Mucosa of stomach (tissue), 1 donor: ENCODE measurements at regions not wholly inside any gene's neighbourhood (a gene's known extent, or its start where the extent isn't known, plus 50 kb on each side); places are given as distances from the start of the nearest gene placed in this dataset.
"Not testable (repeated sequence)": the region's sequence is repeated elsewhere in the genome, so short reads cannot be mapped to it uniquely, and the experiment has no call there.

Experiments
- H3K27me3 ChIP-seq: one replicate; pipeline ENCODE4 v1.7.0; 2013; ENCODE audit warnings: mild to moderate bottlenecking, low read length; ENCODE audit not compliant: control insufficient read depth, insufficient read depth
- H3K36me3 ChIP-seq: one replicate; pipeline ENCODE4 v1.7.0; 2013; ENCODE audit warnings: low read length; ENCODE audit not compliant: control insufficient read depth, insufficient read depth
- H3K4me1 ChIP-seq: one replicate; pipeline ENCODE4 v1.7.0; 2013; ENCODE audit warnings: mild to moderate bottlenecking, low read length; ENCODE audit not compliant: control insufficient read depth, insufficient read depth
- H3K4me3 ChIP-seq: one replicate; pipeline ENCODE4 v1.7.0; 2013; ENCODE audit warnings: low read length
- H3K9ac ChIP-seq: one replicate; pipeline ENCODE4 v1.7.0; 2013; ENCODE audit warnings: mild to moderate bottlenecking, low read length, moderate library complexity
- H3K9me3 ChIP-seq: one replicate; pipeline ENCODE4 v1.7.0; 2013; ENCODE audit warnings: mild to moderate bottlenecking, low read length, moderate library complexity; ENCODE audit not compliant: control insufficient read depth
- donor health status: Pancreatic carcinoma.

DNA sequence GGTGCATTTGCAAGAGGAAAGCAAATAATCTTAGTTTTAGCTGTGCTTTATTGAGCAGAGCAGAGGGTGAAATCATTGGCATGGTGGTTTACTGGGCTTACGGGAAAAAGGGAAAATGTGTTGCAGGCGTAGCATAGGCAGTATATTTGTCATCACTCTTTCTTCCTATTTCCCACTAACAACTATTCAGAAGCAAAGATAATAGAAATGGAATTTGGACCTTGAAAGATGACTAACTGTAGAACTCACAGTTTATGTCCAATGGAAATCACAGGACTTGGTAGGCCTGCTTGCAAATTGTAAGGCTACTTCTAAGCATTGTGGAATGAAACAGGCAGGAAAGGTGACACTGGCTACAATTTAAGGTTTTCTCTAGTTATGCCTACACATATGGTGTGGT is 611.9 kb upstream of the MAN1A1 start:
- Histone ChIP-seq H3K36me3 (no peaks in the 10 kb centered on the region), H3K9me3 (no peaks in the 10 kb centered on the region), H3K4me1 (no peaks in the 10 kb centered on the region), H3K27me3 (no peaks in the 10 kb centered on the region), H3K4me3 (no peak overlapping the region), H3K9ac (no peak overlapping the region)

DNA sequence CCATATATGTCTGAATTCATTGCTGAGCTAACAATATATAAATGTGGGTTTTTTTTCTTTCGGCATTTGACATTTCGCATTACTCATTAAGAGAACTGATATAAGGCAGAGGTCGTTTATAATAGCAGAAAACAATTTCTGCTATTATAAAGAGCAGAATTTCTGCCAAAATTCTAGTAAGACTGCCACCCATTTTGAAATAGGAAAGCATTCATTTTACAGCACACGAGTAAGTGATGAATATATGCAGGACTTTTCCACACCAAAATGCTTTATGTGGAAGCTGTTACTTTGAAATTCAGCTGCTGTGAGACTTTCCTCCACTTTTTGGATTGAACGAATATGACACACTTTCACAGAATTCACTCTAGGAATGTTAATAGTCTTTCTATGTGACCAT is 610.9 kb upstream of the MAN1A1 start:
- Histone ChIP-seq H3K27me3 (no peaks in the 10 kb centered on the region), H3K4me1 (no peaks in the 10 kb centered on the region), H3K36me3 (no peaks in the 10 kb centered on the region), H3K9ac (no peak overlapping the region), H3K9me3 (no peaks in the 10 kb centered on the region), H3K4me3 (no peak overlapping the region)

DNA sequence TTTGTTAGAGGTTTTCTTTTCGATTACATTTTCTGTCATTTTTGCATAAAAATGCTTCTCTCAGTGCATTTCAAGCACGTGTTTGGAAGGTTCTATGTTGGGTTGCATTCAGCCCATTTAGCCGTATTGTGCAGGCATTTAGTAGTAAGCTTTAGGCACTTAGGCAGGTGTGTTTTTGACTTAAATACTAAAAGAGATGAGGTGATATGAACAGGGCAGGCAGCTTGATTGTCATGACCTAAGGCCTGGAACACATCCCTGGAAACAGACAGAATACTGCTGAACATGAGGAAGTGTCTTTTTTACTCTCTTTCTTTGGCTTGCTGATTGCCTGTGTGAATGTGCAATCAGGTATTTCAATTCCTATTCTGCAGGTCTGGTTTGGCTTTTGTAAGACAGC is 610.5 kb upstream of the MAN1A1 start:
- H3K4me1 ChIP-seq: no peaks in the 10 kb centered on the region
- H3K4me3 ChIP-seq: no peak overlapping the region
- H3K27me3 ChIP-seq: no peaks in the 10 kb centered on the region
- H3K9me3 ChIP-seq: no peaks in the 10 kb centered on the region
- H3K9ac ChIP-seq: no peak overlapping the region
- no peaks in the 10 kb centered on the region for H3K36me3 ChIP-seq

DNA sequence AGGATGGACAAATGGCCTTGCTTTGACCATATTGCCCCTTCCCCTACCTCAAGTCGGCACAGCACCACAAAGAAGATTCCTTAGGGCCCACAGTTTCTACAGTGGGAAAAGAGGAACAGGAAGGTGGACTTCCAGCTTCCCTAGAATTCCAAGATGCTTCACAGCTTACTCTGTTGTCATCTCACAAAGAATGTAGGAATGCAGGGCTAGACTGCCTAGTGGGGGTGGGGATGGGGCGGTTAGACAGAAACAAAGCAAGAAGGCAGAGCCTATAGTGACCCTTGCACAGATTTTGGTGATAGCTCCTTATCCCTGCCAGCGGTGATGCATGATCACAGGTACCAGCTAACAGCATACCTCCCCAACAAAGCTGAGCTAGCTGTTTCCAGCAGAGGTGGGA is 607.6 kb upstream of the MAN1A1 start:
- no peak overlapping the region for H3K4me3 ChIP-seq
- no peaks in the 10 kb centered on the region for H3K36me3 ChIP-seq
- H3K27me3 ChIP-seq: no peaks in the 10 kb centered on the region
- H3K9ac ChIP-seq: no peak overlapping the region
- no peaks in the 10 kb centered on the region for H3K9me3 ChIP-seq
- no peaks in the 10 kb centered on the region for H3K4me1 ChIP-seq

DNA sequence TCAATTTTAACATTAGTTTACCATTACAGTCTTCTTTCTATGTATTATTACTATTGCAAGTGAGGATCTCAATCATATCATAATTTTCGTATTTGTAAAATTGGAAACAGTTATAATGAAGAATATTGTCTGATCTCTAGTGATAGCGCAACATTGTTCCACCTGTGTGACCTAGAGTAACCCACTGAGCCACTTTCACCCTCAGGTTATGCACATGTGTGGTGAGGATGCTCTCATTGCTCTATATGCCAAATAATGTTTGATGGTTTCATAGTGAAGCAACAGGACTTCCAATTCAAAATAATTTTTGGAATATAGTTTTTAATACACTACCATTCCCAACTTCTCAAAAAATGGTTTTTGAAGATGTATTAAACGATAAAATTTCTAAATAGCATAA is 603.1 kb upstream of the MAN1A1 start:
- no peaks in the 10 kb centered on the region for H3K4me1 ChIP-seq
- no peak overlapping the region for H3K4me3 ChIP-seq
- no peaks in the 10 kb centered on the region for H3K9me3 ChIP-seq
- no peak overlapping the region for H3K9ac ChIP-seq
- H3K36me3 ChIP-seq: no peaks in the 10 kb centered on the region
- no peaks in the 10 kb centered on the region for H3K27me3 ChIP-seq

DNA sequence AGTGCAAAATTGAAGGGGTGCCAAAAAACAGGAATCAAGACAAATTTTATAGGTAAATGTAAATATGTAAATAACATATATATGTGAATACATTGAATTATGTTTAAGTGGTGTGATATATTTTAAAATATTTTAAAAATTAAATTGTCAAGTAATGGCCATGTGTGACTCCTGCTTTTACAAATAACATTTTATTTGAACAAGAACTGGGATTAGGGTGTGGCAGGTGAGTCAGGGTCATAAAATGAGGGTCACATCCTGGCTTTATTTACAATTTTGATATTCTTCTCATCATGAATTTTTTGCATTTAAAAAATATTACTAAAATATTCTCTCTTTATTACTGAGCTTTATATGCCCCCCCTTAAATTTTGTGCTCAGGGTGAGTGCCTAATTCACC is 601.1 kb upstream of the MAN1A1 start:
- Histone ChIP-seq H3K9ac (no peak overlapping the region), H3K4me1 (no peaks in the 10 kb centered on the region), H3K4me3 (no peak overlapping the region), H3K9me3 (no peaks in the 10 kb centered on the region), H3K27me3 (no peaks in the 10 kb centered on the region), H3K36me3 (no peaks in the 10 kb centered on the region)

DNA sequence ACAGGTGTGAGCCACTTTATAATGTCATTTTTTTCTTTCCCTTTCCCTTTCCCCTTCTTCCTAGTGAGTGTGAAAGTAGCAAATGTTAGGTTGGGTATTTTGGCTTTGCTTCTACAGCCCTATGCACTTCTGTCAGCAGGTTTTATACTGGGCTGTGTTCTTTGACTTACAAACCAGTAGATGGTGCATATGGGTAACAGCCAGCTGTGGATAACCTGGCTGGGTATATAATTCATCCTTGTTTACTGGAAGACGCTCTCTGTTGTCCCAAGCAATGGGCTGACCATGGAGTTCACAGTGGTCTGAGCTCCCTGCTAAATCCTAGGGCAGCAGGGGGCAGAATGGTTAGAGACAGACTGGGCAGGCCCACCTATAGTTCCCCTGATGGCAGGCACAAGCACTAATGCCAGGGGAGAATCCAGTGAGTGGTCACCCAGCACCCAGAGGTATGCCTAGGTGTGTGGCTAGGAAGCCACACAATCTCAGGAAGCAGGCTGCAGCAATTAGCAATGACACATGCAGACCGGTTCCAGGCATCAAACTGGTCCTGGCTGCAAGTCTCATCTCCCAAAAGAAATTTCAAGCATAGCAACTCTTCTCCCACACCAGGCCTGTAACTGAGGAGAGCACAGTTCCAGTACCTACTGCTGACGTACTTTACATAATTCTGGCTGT is 592.7 kb upstream of the MAN1A1 start:
- no peak overlapping the region for H3K4me3 ChIP-seq
- no peaks in the 10 kb centered on the region for H3K9me3 ChIP-seq
- no peaks in the 10 kb centered on the region for H3K27me3 ChIP-seq
- no peaks in the 10 kb centered on the region for H3K36me3 ChIP-seq
- no peaks in the 10 kb centered on the region for H3K4me1 ChIP-seq
- no peak overlapping the region for H3K9ac ChIP-seq

DNA sequence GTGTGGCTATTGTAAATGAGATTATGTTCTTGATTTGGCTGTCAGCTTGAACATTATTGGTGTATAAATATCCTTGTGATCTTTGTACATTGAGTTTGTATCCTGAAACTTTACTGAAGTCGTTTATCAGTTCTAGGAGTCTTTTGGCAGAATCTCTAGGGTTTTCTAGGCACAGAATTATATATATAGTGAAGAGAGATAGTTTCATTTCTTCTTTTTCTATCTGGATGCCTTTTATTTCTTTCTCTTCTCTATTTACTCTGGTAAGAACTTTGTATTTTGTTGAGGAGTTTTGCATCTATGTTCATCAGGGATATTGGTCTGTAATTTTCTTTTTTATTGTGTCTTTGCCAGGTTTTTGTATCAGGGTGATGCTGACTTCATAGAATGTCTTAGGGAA is 589.2 kb upstream of the MAN1A1 start:
- Histone ChIP-seq H3K9me3 (no peaks in the 10 kb centered on the region), H3K36me3 (no peaks in the 10 kb centered on the region), H3K27me3 (no peaks in the 10 kb centered on the region), H3K4me3 (no peak overlapping the region), H3K9ac (no peak overlapping the region), H3K4me1 (no peaks in the 10 kb centered on the region)

DNA sequence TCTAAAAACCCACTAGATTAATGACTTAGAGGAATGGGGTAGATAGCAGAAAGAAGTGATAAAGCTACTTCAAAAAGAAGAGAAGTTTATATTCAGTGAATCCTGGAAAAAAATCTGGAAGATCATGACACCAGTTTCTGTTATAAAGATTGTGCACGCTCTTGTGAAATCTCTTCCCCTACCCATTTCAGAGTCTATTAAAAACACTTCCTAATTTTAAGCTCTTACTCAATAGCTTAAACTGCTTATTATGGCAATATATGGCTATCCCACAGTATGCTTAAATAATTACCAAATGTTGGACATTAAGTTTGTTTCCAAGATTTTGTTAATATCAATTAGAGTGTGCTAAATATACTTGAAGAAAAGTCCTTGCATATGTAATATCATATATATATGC is 585.3 kb upstream of the MAN1A1 start:
- Histone ChIP-seq H3K9me3 (no peaks in the 10 kb centered on the region), H3K9ac (no peak overlapping the region), H3K27me3 (no peaks in the 10 kb centered on the region), H3K4me3 (no peak overlapping the region), H3K36me3 (no peaks in the 10 kb centered on the region), H3K4me1 (no peaks in the 10 kb centered on the region)

DNA sequence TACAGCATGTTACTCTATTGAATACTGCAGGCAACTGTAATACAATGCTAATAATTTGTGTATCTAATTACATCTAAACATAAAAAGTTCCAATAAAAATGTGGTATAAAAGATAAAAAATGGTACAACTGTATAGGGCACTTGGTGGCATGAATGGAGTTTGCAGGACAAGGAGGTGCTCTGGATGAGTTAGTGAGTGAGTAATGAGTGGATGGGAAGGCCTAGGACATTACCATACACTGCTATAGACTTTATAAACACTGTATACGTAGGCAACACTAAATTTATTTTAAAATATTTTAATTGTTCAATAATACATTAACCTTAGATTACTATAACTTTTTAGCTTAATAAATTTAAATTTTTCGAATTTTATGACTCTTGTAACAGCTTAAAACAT is 579.6 kb upstream of the MAN1A1 start:
- Histone ChIP-seq H3K27me3 (no peaks in the 10 kb centered on the region), H3K9ac (no peak overlapping the region), H3K36me3 (no peaks in the 10 kb centered on the region), H3K4me3 (no peak overlapping the region), H3K9me3 (no peaks in the 10 kb centered on the region), H3K4me1 (no peaks in the 10 kb centered on the region)

DNA sequence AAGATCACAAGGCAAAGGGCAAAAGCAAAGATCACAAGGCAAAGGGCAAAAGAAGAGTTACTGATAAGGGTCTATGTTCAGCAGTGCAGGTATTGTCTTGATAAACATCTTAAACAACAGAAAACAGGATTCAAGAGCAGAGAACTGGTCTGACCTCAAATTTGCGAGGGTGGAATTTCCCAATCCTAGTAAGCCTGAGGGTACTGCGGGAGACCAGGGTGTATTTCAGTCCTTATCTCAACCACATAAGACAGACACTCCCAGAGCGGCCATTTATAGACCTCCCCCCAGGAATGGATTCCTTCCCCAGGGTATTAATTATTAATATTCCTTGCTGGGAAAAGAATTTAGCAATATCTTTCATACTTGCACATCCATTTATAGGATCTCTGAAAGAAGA is 575.3 kb upstream of the MAN1A1 start:
- H3K27me3 ChIP-seq, H3K4me1 ChIP-seq, H3K9me3 ChIP-seq, H3K9ac ChIP-seq, H3K4me3 ChIP-seq, H3K36me3 ChIP-seq: not testable (repeated sequence)

DNA sequence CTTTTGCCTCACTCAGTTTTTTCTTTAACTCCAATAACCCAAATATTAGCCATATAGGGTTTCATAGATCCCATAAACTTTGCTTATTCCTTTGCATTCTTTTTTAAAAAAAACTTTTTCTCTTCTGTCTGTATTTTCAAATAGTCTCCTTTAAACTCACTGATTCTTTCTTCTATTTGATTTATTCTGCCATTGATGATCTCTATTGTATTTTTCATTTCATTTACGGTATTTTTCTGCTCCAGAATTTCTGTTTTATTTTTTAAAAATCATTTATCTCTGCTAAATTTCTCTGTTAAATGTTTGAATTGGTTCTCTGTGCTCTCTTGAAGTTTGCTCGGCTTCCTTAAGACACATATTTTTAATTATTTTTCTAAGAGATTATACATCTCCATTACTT is 573.3 kb upstream of the MAN1A1 start:
- Histone ChIP-seq H3K36me3 (no peaks in the 10 kb centered on the region), H3K27me3 (no peaks in the 10 kb centered on the region), H3K9ac (no peak overlapping the region), H3K9me3 (no peaks in the 10 kb centered on the region), H3K4me1 (no peaks in the 10 kb centered on the region), H3K4me3 (no peak overlapping the region)

DNA sequence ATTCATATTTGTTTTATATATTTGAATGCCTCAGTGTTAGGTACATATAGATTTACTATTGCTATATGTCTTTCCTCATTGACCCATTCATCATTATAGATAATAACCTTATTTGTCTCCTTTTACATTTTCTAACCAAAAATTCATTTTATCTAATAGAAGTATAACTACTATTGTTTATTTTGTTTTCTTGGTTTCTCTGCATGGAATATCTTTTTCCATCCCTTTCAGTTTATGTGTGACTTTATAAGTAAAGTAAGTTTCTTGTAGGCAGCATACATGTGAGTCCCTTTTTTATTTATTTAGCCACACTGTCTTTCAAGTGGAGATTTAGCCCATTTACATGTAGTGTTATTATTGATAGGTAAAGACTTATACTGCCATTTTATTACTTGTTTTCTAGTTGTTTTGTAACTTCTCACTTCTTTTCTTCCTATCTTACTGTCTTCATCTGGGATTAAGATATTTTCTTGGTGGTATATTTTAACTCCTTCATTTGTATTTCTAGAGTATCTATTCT is 572.0 kb upstream of the MAN1A1 start:
- no peak overlapping the region for H3K4me3 ChIP-seq
- H3K36me3 ChIP-seq: no peaks in the 10 kb centered on the region
- H3K9ac ChIP-seq: no peak overlapping the region
- H3K9me3 ChIP-seq: no peaks in the 10 kb centered on the region
- H3K4me1 ChIP-seq: no peaks in the 10 kb centered on the region
- no peaks in the 10 kb centered on the region for H3K27me3 ChIP-seq
